IMR-90 (cell line): ENCODE measurements at regions not wholly inside any gene's neighbourhood (a gene's known extent, or its start where the extent isn't known, plus 50 kb on each side); places are given as distances from the start of the nearest gene placed in this dataset.
A peak's percentile ranks its signal among the peaks of the same experiment; 100 is the strongest.

Experiments used
- ATAC-seq: fragments of 200-7000 bp; cut with Tn5 transposase; 2 replicates; pipeline ENCODE4 v1.9.1; 2020; ENCODE audit warnings: low read depth, mild to moderate bottlenecking, moderate library complexity
- BruUV-seq: library from RNA; stranded (reverse); fragments of 400-500 nt; replicated peaks from 2 replicates; lab custom pipeline; 2021; lab: Mats Ljungman, UMichigan
- CTCF ChIA-PET: fragments of 300-600 bp; formaldehyde crosslinking; extraction: SDS; loops from one replicate; lab custom pipeline; 2021; ENCODE audit warnings: antibody characterized with exemption; lab: Yijun Ruan, JAX
- POLR2A ChIA-PET: fragments of 300-600 bp; sonication (Branson Sonifier 250); formaldehyde crosslinking; loops from one replicate; lab custom pipeline; 2022; ENCODE audit warnings: antibody characterized with exemption; ENCODE audit not compliant: unreplicated experiment; lab: Charles Lee
- DNase-seq: peaks from one replicate; pipeline ENCODE4 v3.0.0; 2013
- H2AFZ ChIP-seq: replicated peaks from 2 replicates; pipeline ENCODE3; 2013; ENCODE audit warnings: low read length, mild to moderate bottlenecking; ENCODE audit not compliant: poor library complexity
- H2AK5ac ChIP-seq: 2 replicates; pipeline ENCODE4 v1.6.1; 2013; ENCODE audit warnings: low read depth, low read length, inconsistent platforms
- H2AK9ac ChIP-seq: replicated peaks from 2 replicates; pipeline ENCODE3; 2013; ENCODE audit warnings: mild to moderate bottlenecking, low read depth, low read length, moderate library complexity; ENCODE audit not compliant: poor library complexity
- H2BK120ac ChIP-seq: 2 replicates; pipeline ENCODE4 v1.6.1; 2013; ENCODE audit warnings: low read depth, low read length, inconsistent platforms
- H2BK15ac ChIP-seq: 3 replicates; pipeline ENCODE4 v1.6.1; 2013; ENCODE audit warnings: low read depth, low read length, inconsistent platforms
- H2BK20ac ChIP-seq: 2 replicates; pipeline ENCODE4 v1.6.1; 2013; ENCODE audit warnings: low read depth, mild to moderate bottlenecking, inconsistent platforms, low read length, moderate library complexity
- H2BK5ac ChIP-seq: 2 replicates; pipeline ENCODE4 v1.6.1; 2013; ENCODE audit warnings: mild to moderate bottlenecking, low read depth, low read length, inconsistent platforms; ENCODE audit not compliant: poor library complexity, severe bottlenecking
- H3K14ac ChIP-seq: replicated peaks from 2 replicates; pipeline ENCODE4 v1.6.1; 2013; ENCODE audit warnings: low read depth, low read length, inconsistent platforms
- H3K18ac ChIP-seq: 2 replicates; pipeline ENCODE4 v1.6.1; 2013; ENCODE audit warnings: low read depth, low read length, control low read depth
- H3K23ac ChIP-seq: 2 replicates; pipeline ENCODE4 v1.6.1; 2013; ENCODE audit warnings: low read depth, low read length, inconsistent platforms
- H3K27ac ChIP-seq: 2 replicates; pipeline ENCODE4 v1.5.1; 2013; ENCODE audit warnings: mild to moderate bottlenecking, control low read depth, low read length; ENCODE audit not compliant: insufficient read depth
- H3K27me3 ChIP-seq: 2 replicates; pipeline ENCODE4 v1.6.1; 2013; ENCODE audit warnings: low read length; ENCODE audit not compliant: control insufficient read depth, insufficient read depth
- H3K36me3 ChIP-seq: 2 replicates; pipeline ENCODE4 v1.6.1; 2013; ENCODE audit warnings: low read length, mixed read lengths; ENCODE audit not compliant: control insufficient read depth, insufficient read depth
- H3K4ac ChIP-seq: 2 replicates; pipeline ENCODE4 v1.6.1; 2013; ENCODE audit warnings: low read depth, low read length, inconsistent platforms
- H3K4me1 ChIP-seq: 2 replicates; pipeline ENCODE4 v1.6.1; 2013; ENCODE audit warnings: low read length, mixed read lengths; ENCODE audit not compliant: control insufficient read depth, insufficient read depth
- H3K4me2 ChIP-seq: 2 replicates; pipeline ENCODE4 v1.6.1; 2013; ENCODE audit warnings: low read depth, mild to moderate bottlenecking, control low read depth, low read length, moderate library complexity
- H3K4me3 ChIP-seq: 2 replicates; pipeline ENCODE4 v1.5.1; 2013; ENCODE audit warnings: low read depth, mild to moderate bottlenecking, control low read depth, low read length, moderate library complexity; ENCODE audit not compliant: insufficient read depth
- H3K56ac ChIP-seq: 2 replicates; pipeline ENCODE4 v1.6.1; 2013; ENCODE audit warnings: low read length, inconsistent platforms; ENCODE audit not compliant: insufficient read depth; ENCODE audit errors: extremely low read depth
- H3K79me1 ChIP-seq, 2 experiments: 2 replicates each; pipeline ENCODE4 v1.6.1; 2013; ENCODE audit warnings: low read length in 2 of 2, inconsistent platforms in 1 of 2, low read depth in 1 of 2
- H3K9ac ChIP-seq: 2 replicates; pipeline ENCODE4 v1.6.1; 2013; ENCODE audit warnings: low read depth, low read length, control low read depth
- H3K9me1 ChIP-seq: 2 replicates; pipeline ENCODE4 v1.6.1; 2013; ENCODE audit warnings: low read length, inconsistent platforms; ENCODE audit not compliant: insufficient read depth
- H3K9me3 ChIP-seq: 2 replicates; pipeline ENCODE4 v1.6.1; 2013; ENCODE audit warnings: low read length; ENCODE audit not compliant: control insufficient read depth, insufficient read depth
- H4K20me1 ChIP-seq: 2 replicates; pipeline ENCODE4 v1.6.1; 2013; ENCODE audit warnings: low read length, inconsistent platforms; ENCODE audit not compliant: insufficient read depth
- H4K5ac ChIP-seq: 2 replicates; pipeline ENCODE4 v1.6.1; 2013; ENCODE audit warnings: mild to moderate bottlenecking, low read depth, low read length, control low read depth
- H4K8ac ChIP-seq, 2 experiments: 2 replicates each; pipeline ENCODE4 v1.6.1; 2013; ENCODE audit warnings: low read depth in 2 of 2, low read length in 2 of 2, control low read depth in 1 of 2, inconsistent platforms in 1 of 2
- H4K91ac ChIP-seq: 2 replicates; pipeline ENCODE4 v1.6.1; 2013; ENCODE audit warnings: low read depth, low read length, inconsistent platforms; ENCODE audit not compliant: insufficient read depth
- CEBPB ChIP-seq: IDR thresholded peaks from 2 replicates; pipeline ENCODE4 v1.6.1; 2012; ENCODE audit warnings: low read depth, low read length, improper control_type of control experiment
- CHD1 ChIP-seq: IDR thresholded peaks from 2 replicates; pipeline ENCODE4 v1.6.1; 2012; ENCODE audit warnings: low read depth, low read length, improper control_type of control experiment
- CTCF ChIP-seq: conservative IDR thresholded peaks from 2 replicates; pipeline ENCODE4 v1.5.1; 2012; ENCODE audit warnings: mild to moderate bottlenecking, low read depth, low read length, improper control_type of control experiment
- FOS ChIP-seq: fragments of 150-350 bp; IDR thresholded peaks from 2 replicates; pipeline ENCODE4 v1.6.1; 2016; ENCODE audit warnings: low read depth, low read length
- MAFK ChIP-seq: IDR thresholded peaks from 2 replicates; pipeline ENCODE4 v1.6.1; 2012; ENCODE audit warnings: low read depth, low read length, improper control_type of control experiment
- MAZ ChIP-seq: IDR thresholded peaks from 2 replicates; pipeline ENCODE4 v1.6.1; 2012; ENCODE audit warnings: low read depth, mild to moderate bottlenecking, low read length, improper control_type of control experiment, moderate library complexity, borderline replicate concordance
- MXI1 ChIP-seq: IDR thresholded peaks from 2 replicates; pipeline ENCODE4 v1.6.1; 2012; ENCODE audit warnings: low read depth, mild to moderate bottlenecking, low read length, moderate library complexity, borderline replicate concordance
- NFE2L2 ChIP-seq: fragments of 150-350 bp; IDR thresholded peaks from 2 replicates; pipeline ENCODE4 v1.6.1; 2016; ENCODE audit warnings: low read depth, mild to moderate bottlenecking, low read length
- RFX5 ChIP-seq: IDR thresholded peaks from 2 replicates; pipeline ENCODE4 v1.8.0; 2012; ENCODE audit warnings: low read depth, mild to moderate bottlenecking, low read length, moderate library complexity
- SMC3 ChIP-seq: fragments of 150-350 bp; IDR thresholded peaks from 2 replicates; pipeline ENCODE4 v1.6.1; 2016; ENCODE audit warnings: low read depth, mild to moderate bottlenecking, antibody characterized with exemption, low read length, moderate library complexity
- USF2 ChIP-seq: fragments of 150-350 bp; IDR thresholded peaks from 2 replicates; pipeline ENCODE4 v1.6.1; 2017; ENCODE audit warnings: mild to moderate bottlenecking, antibody characterized with exemption, low read length, low read depth
- WGBS, 2 experiments: methylation state at CpG; one replicate each; pipeline versions ENCODE4 v1.1.5 to v1.1.7; 2013; ENCODE audit warnings: missing lambda C conversion rate in 2 of 2; ENCODE audit not compliant: insufficient read length in 1 of 2; ENCODE audit errors: extremely low coverage in 2 of 2; 5-methylcytosine and 5-hydroxymethylcytosine counted together
- dilution Hi-C: fragments of 300-500 bp; cut with HindIII; formaldehyde crosslinking; loops from one replicate; pipeline ENCODE4 v1.14.3; 2018; ENCODE audit warnings: low sequenced_read_pairs; ENCODE audit not compliant: unreplicated experiment
- in situ Hi-C: fragments of 300-500 bp; cut with MboI; formaldehyde crosslinking; loops from 3 replicates; pipeline ENCODE4 v1.14.3; 2019; ENCODE audit warnings: low sequenced_read_pairs, inconsistent platforms, mixed read lengths
- intact Hi-C: fragments of 100-400 bp; cut with micrococcal nuclease; formaldehyde crosslinking; loops from 2 replicates; pipeline ENCODE4 v1.10.0; 2022

GRCh38 chr6:91330896-91331295, 744.0 kb upstream of the MAP3K7 start:
- Histone ChIP-seq H3K79me1 (no peaks in the 10 kb centered on the region), H3K14ac (peak overlapping the region; percentile 29; the same call in 1 of the 2 replicates), H4K8ac (peak overlapping the region in 1 of 2 experiments; percentile 9; a peak in 1 of 4 replicates), H4K91ac (peak overlapping the region; percentile 78; the same call in 1 of the 2 replicates), H3K27me3 (no peaks in the 10 kb centered on the region), H3K4me1 (no peaks in the 10 kb centered on the region), H2AFZ (no peak overlapping the region), H3K23ac (no peak overlapping the region), H3K18ac (peak overlapping the region; percentile 23; the same call in 1 of the 2 replicates), H3K9me1 (no peaks in the 10 kb centered on the region), H3K27ac (no peak overlapping the region), H3K36me3 (no peaks in the 10 kb centered on the region), H2BK20ac (peak overlapping the region; percentile 69), H3K4me2 (no peak overlapping the region), H3K9me3 (no peaks in the 10 kb centered on the region), H3K4ac (0 out of 2 replicates have a peak overlapping the region, but pooled peaks have one; percentile 62), H3K4me3 (no peak overlapping the region), H4K5ac (no peak overlapping the region), H4K20me1 (no peaks in the 10 kb centered on the region), H2BK120ac (peak overlapping the region; percentile 47), H2BK15ac (peak overlapping the region; percentile 40; the same call in 1 of the 3 replicates), H2AK5ac (no peak overlapping the region), H2BK5ac (no peak overlapping the region), H2AK9ac (no peak overlapping the region), H3K9ac (no peak overlapping the region), H3K56ac (no peak overlapping the region)
- BruUV-seq = no TSS peak
- WGBS, 2 experiments = no CpG with 5 or more reads among the region's 1 CpG
- dilution Hi-C loops = no loop called here
- TF ChIP-seq CEBPB (no peak), MXI1 (no peak), MAFK (no peak), CHD1 (no peak), NFE2L2 (no peak), RFX5 (no peak), SMC3 (no peak), MAZ (no peak), FOS (no peak), USF2 (no peak), CTCF (no peak)
- intact Hi-C loops = loop anchor here (5.0 to 10.0 kb wide), 6 partner anchors 234 to 1446 kb away; no protein-coding TSS in a partner anchor
- POLR2A ChIA-PET = no interaction called here
- CTCF ChIA-PET = interaction anchor here (0.6 to 0.7 kb wide), 3 partner anchors 101 to 247 kb away, joined by 3 to 4 read pairs (median 3); no protein-coding TSS in a partner anchor
- ATAC-seq = no peak
- in situ Hi-C loops = no loop called here
- no peak for DNase-seq
